NCI-H1105 treated with DMSO at 0.1 percent for 48 hours (cell line): ENCODE measurements at regions not wholly inside any gene's neighbourhood (a gene's known extent, or its start where the extent isn't known, plus 50 kb on each side); places are given as distances from the start of the nearest gene placed in this dataset.

Source experiments
- DNase-seq: peaks from one replicate; lab custom pipeline; 2025; lab: John Stamatoyannopoulos, UW

- DNase-seq, result no peak
Observed at GRCh38 chr4:178275671-178276360, 833.6 kb upstream of the AGA start.

GRCh38 chr4:178280362-178280761 lies 838.1 kb upstream of the AGA start:
- DNase-seq, result no peak

- no peak for DNase-seq
Observed at GRCh38 chr4:178288462-178288861, 846.2 kb upstream of the AGA start.

- no peak for DNase-seq
Observed at GRCh38 chr4:178293601-178294000, 851.4 kb upstream of the AGA start.

- no peak for DNase-seq
Observed at GRCh38 chr4:178296669-178297068, 854.4 kb upstream of the AGA start.

GRCh38 chr4:178306565-178306964 lies 864.3 kb upstream of the AGA start:
- DNase-seq, result peak; percentile 0

GRCh38 chr4:178309890-178310289 lies 867.7 kb upstream of the AGA start:
- no peak for DNase-seq

GRCh38 chr4:178311997-178312396 lies 869.8 kb upstream of the AGA start:
- DNase-seq, result no peak

GRCh38 chr4:178314287-178314686 lies 872.0 kb upstream of the AGA start:
- DNase-seq, result no peak

- DNase-seq, result no peak
Observed at GRCh38 chr4:178316211-178316610, 874.0 kb upstream of the AGA start.

- DNase-seq, result no peak
Observed at GRCh38 chr4:178320003-178320402, 877.8 kb upstream of the AGA start.

- no peak for DNase-seq
Observed at GRCh38 chr4:178322524-178323183, 880.4 kb upstream of the AGA start.

- DNase-seq, result no peak
Observed at GRCh38 chr4:178329226-178329872, 887.1 kb upstream of the AGA start.

- DNase-seq, result no peak
Observed at GRCh38 chr4:178333355-178333754, 891.1 kb upstream of the AGA start.

- DNase-seq, result no peak
Observed at GRCh38 chr4:178339769-178340168, 897.5 kb upstream of the AGA start.

- no peak for DNase-seq
Observed at GRCh38 chr4:178340468-178340867, 898.2 kb upstream of the AGA start.

GRCh38 chr4:178344096-178344495 lies 901.9 kb upstream of the AGA start:
- no peak for DNase-seq

- DNase-seq, result no peak
Observed at GRCh38 chr4:178347111-178347510, 904.9 kb upstream of the AGA start.

- no peak for DNase-seq
Observed at GRCh38 chr4:178349601-178350000, 907.4 kb upstream of the AGA start.

- DNase-seq, result no peak
Observed at GRCh38 chr4:178351185-178351584, 908.9 kb upstream of the AGA start.

- no peak for DNase-seq
Observed at GRCh38 chr4:178356725-178357124, 914.5 kb upstream of the AGA start.

GRCh38 chr4:178385481-178385880 lies 943.2 kb upstream of the AGA start:
- DNase-seq, result no peak

GRCh38 chr4:178387756-178388155 lies 945.5 kb upstream of the AGA start:
- DNase-seq, result no peak
